PC-9 (cell line): ENCODE measurements at regions not wholly inside any gene's neighbourhood (a gene's known extent, or its start where the extent isn't known, plus 50 kb on each side); places are given as distances from the start of the nearest gene placed in this dataset.
"Not testable (repeated sequence)": the region's sequence is repeated elsewhere in the genome, so short reads cannot be mapped to it uniquely, and the experiment has no call there.

Experiments
- CTCF ChIP-seq: fragments of 200-600 bp; sonication (generic); conservative IDR thresholded peaks from 2 replicates; pipeline ENCODE4 v1.6.1; 2017; ENCODE audit warnings: mixed run types, antibody characterized with exemption, mild to moderate bottlenecking, moderate library complexity
- EZH2 ChIP-seq: fragments of 200-600 bp; sonication (generic); IDR thresholded peaks from 2 replicates; pipeline ENCODE4 v1.8.0; 2017; ENCODE audit warnings: antibody characterized with exemption, low read depth

- TF ChIP-seq CTCF, EZH2: not testable (repeated sequence)
These were observed 115.8 kb upstream of the GPR39 start for GRCh38 chr2:132300592-132301378.
